Mucosa of descending colon (tissue), 3 donors: ENCODE measurements at regions not wholly inside any gene's neighbourhood (a gene's known extent, or its start where the extent isn't known, plus 50 kb on each side); places are given as distances from the start of the nearest gene placed in this dataset.
"Not testable (repeated sequence)": the region's sequence is repeated elsewhere in the genome, so short reads cannot be mapped to it uniquely, and the experiment has no call there.

ENCODE experiments used
- ATAC-seq: fragments of 200-7000 bp; cut with Tn5 transposase; one replicate; pipeline ENCODE4 v1.9.1; 2020; ENCODE audit warnings: mild to moderate bottlenecking, moderate library complexity
- DNase-seq, 3 donors: peaks; one replicate each; pipeline ENCODE4 v3.0.0-alpha.2; 2020
- H3K36me3 ChIP-seq: fragments of 200-600 bp; one replicate; pipeline ENCODE4 v1.8.0; 2021; ENCODE audit warnings: low read depth, mild to moderate bottlenecking
- H3K4me1 ChIP-seq: fragments of 200-600 bp; one replicate; pipeline ENCODE4 v1.8.0; 2021; ENCODE audit warnings: low read depth, mild to moderate bottlenecking
- H3K4me3 ChIP-seq: fragments of 200-600 bp; one replicate; pipeline ENCODE4 v1.8.0; 2021; ENCODE audit warnings: mild to moderate bottlenecking
- H3K9me3 ChIP-seq: fragments of 200-600 bp; one replicate; pipeline ENCODE4 v1.8.0; 2021; ENCODE audit warnings: mild to moderate bottlenecking
- intact Hi-C, 2 donors: fragments of 100-400 bp; cut with DNase I in 1 of 2; cut with micrococcal nuclease in 1 of 2; formaldehyde crosslinking; loops; one replicate each; pipeline versions ENCODE4 v1.11.0 to v1.11.1; 2022; cut with DNase I, micrococcal nuclease
- donor health status: DM: no; HTN: no; CAD: no; lungs with moderate emphysema.
- donor health status: DM: no; HTN: no; CAD: no.
- donor health status: DM: no; HTN: yes; CAD: no.

- H3K9me3 ChIP-seq, intact Hi-C loops, DNase-seq, H3K4me1 ChIP-seq, H3K36me3 ChIP-seq, H3K4me3 ChIP-seq, ATAC-seq: not testable (repeated sequence)
These were observed 52.8 kb downstream of the FOXD4L6 start for GRCh38 chr9:41075671-41076070.

GRCh38 chr9:41074356-41074942, 54.0 kb downstream of the FOXD4L6 start:
- H3K36me3 ChIP-seq, intact Hi-C loops, H3K9me3 ChIP-seq, H3K4me1 ChIP-seq: not testable (repeated sequence)
- DNase-seq (peak; percentile 34 to 72 (median 64)), ATAC-seq (peak; percentile 83)
- H3K4me3 ChIP-seq: peak overlapping the region; percentile 22

GRCh38 chr9:41073471-41074243, 54.8 kb downstream of the FOXD4L6 start:
- DNase-seq (peak in 2 of 3 donors; percentile 25 to 41), ATAC-seq (peak; percentile 25)
- H3K9me3 ChIP-seq, intact Hi-C loops, H3K4me1 ChIP-seq, H3K4me3 ChIP-seq, H3K36me3 ChIP-seq: not testable (repeated sequence)

- ATAC-seq (peak; percentile 74), DNase-seq (peak in 1 of 3 donors; percentile 16)
- H3K36me3 ChIP-seq, intact Hi-C loops, H3K4me3 ChIP-seq, H3K9me3 ChIP-seq, H3K4me1 ChIP-seq: not testable (repeated sequence)
These were observed 64.2 kb downstream of the FOXD4L6 start for GRCh38 chr9:41064125-41064795.

- DNase-seq, intact Hi-C loops, ATAC-seq, H3K9me3 ChIP-seq, H3K36me3 ChIP-seq, H3K4me3 ChIP-seq, H3K4me1 ChIP-seq: not testable (repeated sequence)
These were observed 65.2 kb downstream of the FOXD4L6 start for GRCh38 chr9:41063243-41063642.

- H3K9me3 ChIP-seq, intact Hi-C loops, H3K4me3 ChIP-seq, H3K36me3 ChIP-seq, H3K4me1 ChIP-seq, ATAC-seq, DNase-seq: not testable (repeated sequence)
These were observed 68.9 kb downstream of the FOXD4L6 start for GRCh38 chr9:41059603-41060002.

- DNase-seq, ATAC-seq, H3K36me3 ChIP-seq, intact Hi-C loops, H3K4me1 ChIP-seq, H3K9me3 ChIP-seq, H3K4me3 ChIP-seq: not testable (repeated sequence)
These were observed 74.7 kb downstream of the FOXD4L6 start for GRCh38 chr9:41053666-41054363.

GRCh38 chr9:41048672-41049071, 79.8 kb downstream of the FOXD4L6 start:
- H3K36me3 ChIP-seq, H3K4me1 ChIP-seq, H3K9me3 ChIP-seq, H3K4me3 ChIP-seq, intact Hi-C loops, DNase-seq, ATAC-seq: not testable (repeated sequence)

- DNase-seq, intact Hi-C loops, H3K36me3 ChIP-seq, H3K9me3 ChIP-seq, ATAC-seq, H3K4me3 ChIP-seq, H3K4me1 ChIP-seq: not testable (repeated sequence)
These were observed 80.7 kb downstream of the FOXD4L6 start for GRCh38 chr9:41047792-41048191.

- H3K9me3 ChIP-seq, H3K4me3 ChIP-seq, ATAC-seq, intact Hi-C loops, DNase-seq, H3K36me3 ChIP-seq, H3K4me1 ChIP-seq: not testable (repeated sequence)
These were observed 83.6 kb downstream of the FOXD4L6 start for GRCh38 chr9:41044930-41045329.

GRCh38 chr9:41043433-41043832, 85.0 kb downstream of the FOXD4L6 start:
- H3K36me3 ChIP-seq, H3K4me3 ChIP-seq, H3K9me3 ChIP-seq, ATAC-seq, intact Hi-C loops, H3K4me1 ChIP-seq, DNase-seq: not testable (repeated sequence)

- intact Hi-C loops, H3K36me3 ChIP-seq, H3K4me1 ChIP-seq, ATAC-seq, H3K9me3 ChIP-seq, DNase-seq, H3K4me3 ChIP-seq: not testable (repeated sequence)
These were observed 86.4 kb downstream of the FOXD4L6 start for GRCh38 chr9:41042111-41042510.

- DNase-seq, H3K4me1 ChIP-seq, H3K4me3 ChIP-seq, ATAC-seq, H3K9me3 ChIP-seq, H3K36me3 ChIP-seq, intact Hi-C loops: not testable (repeated sequence)
These were observed 87.7 kb downstream of the FOXD4L6 start for GRCh38 chr9:41040705-41041342.
